Vagina (tissue), 2 donors: ENCODE measurements at regions not wholly inside any gene's neighbourhood (a gene's known extent, or its start where the extent isn't known, plus 50 kb on each side); places are given as distances from the start of the nearest gene placed in this dataset.

ENCODE experiments used
- CTCF ChIP-seq, 3 experiments: fragments of 450-650 bp in 2 of 3; fragments of 200-600 bp in 1 of 3; sonication (generic) in 1 of 3; IDR thresholded peaks; one replicate each; pipeline ENCODE4 v1.5.1; 2017 to 2019; ENCODE audit warnings: antibody characterized with exemption in 3 of 3, mild to moderate bottlenecking in 2 of 3, moderate library complexity in 2 of 3
- POLR2A ChIP-seq, 2 donors: fragments of 450-650 bp; IDR thresholded peaks; one replicate each; pipeline ENCODE4 v1.6.1; 2017; ENCODE audit warnings: antibody characterized with exemption in 2 of 2, mild to moderate bottlenecking in 2 of 2, moderate library complexity in 2 of 2
- POLR2AphosphoS5 ChIP-seq, 2 donors: sonication (generic); formaldehyde crosslinking; IDR thresholded peaks; one replicate each; pipeline ENCODE4 v1.9.0; 2017; ENCODE audit warnings: antibody characterized with exemption in 2 of 2, mild to moderate bottlenecking in 2 of 2, low read depth in 1 of 2; ENCODE audit not compliant: insufficient read depth in 1 of 2

- TF ChIP-seq CTCF (IDR thresholded peaks at IDR 0.05) (no peak), POLR2AphosphoS5 (IDR thresholded peaks at IDR 0.05; ENCODE audit: insufficient read depth in 1 of 2, low read depth in 1 of 2) (no peak), POLR2A (IDR thresholded peaks at IDR 0.05) (no peak)
Measured at GRCh38 chr19:16018801-16019551, 57.3 kb upstream of the TPM4 start.
